ENCODE measurements at regions not wholly inside any gene's neighbourhood (a gene's known extent, or its start where the extent isn't known, plus 50 kb on each side); places are given as distances from the start of the nearest gene placed in this dataset.

- no peak for TF ChIP-seq POLR2A (IDR thresholded peaks at IDR 0.05; ENCODE audit: low read depth, low read length)
- no peak for TF ChIP-seq EZH2 (IDR thresholded peaks at IDR 0.05; ENCODE audit: borderline replicate concordance, low read depth, low read length, severe bottlenecking)
- no peak for TF ChIP-seq CTCF (IDR thresholded peaks at IDR 0.05; ENCODE audit: extremely low read depth in 1 of 2, insufficient read depth in 1 of 2, low read depth in 1 of 2, low read length in 2 of 2)
- TF ChIP-seq MAX (IDR thresholded peaks at IDR 0.05; ENCODE audit: insufficient read depth, insufficient read length): no peak
- TF ChIP-seq JUN (IDR thresholded peaks at IDR 0.05; ENCODE audit: borderline replicate concordance, insufficient read depth, insufficient read length, low read depth): no peak
- TF ChIP-seq MYC (IDR thresholded peaks at IDR 0.05; ENCODE audit: low read depth, low read length): no peak
- no peak for TF ChIP-seq POLR2AphosphoS5 (IDR thresholded peaks at IDR 0.05; ENCODE audit: insufficient read depth, low read depth, low read length)
These were observed 1191.3 kb upstream of the TENM4 start for GRCh38 chr11:80632156-80632555.
